ENCODE measurements at regions not wholly inside any gene's neighbourhood (a gene's known extent, or its start where the extent isn't known, plus 50 kb on each side); places are given as distances from the start of the nearest gene placed in this dataset.

GRCh38 chr6:139611327-139612134, 237.1 kb upstream of the CITED2 start:
- H3K9me2 ChIP-seq (replicated peaks; ENCODE audit: insufficient read depth, low read length) = no peaks in the 10 kb centered on the region
- no peak overlapping the region for H3K4me3 ChIP-seq (ENCODE audit: low read length)
- H2AFZ ChIP-seq (ENCODE audit: low read length) = no peak overlapping the region
- peaks cover 7% of the 10 kb centered on the region; the same call in 1 of the 2 replicates for H3K4me1 ChIP-seq (ENCODE audit: low read length)
- TF ChIP-seq EZH2phosphoT487 (IDR thresholded peaks at IDR 0.05; ENCODE audit: low read length) = no peak
- TF ChIP-seq EZH2 (optimal IDR thresholded peaks at IDR 0.05; ENCODE audit: low read depth, low read length) = no peak
- no peaks in the 10 kb centered on the region for H3K9me3 ChIP-seq (replicated peaks; ENCODE audit: insufficient read depth, low read length)
- DNase-seq = no peak
- H3K27me3 ChIP-seq (replicated peaks; ENCODE audit: insufficient read depth, low read length) = no peaks in the 10 kb centered on the region
- no peak overlapping the region for H3K4me2 ChIP-seq (ENCODE audit: low read depth, low read length)
- H3K27ac ChIP-seq (ENCODE audit: low read length) = no peak overlapping the region
- H3K36me3 ChIP-seq (replicated peaks; ENCODE audit: insufficient read depth, low read length) = no peaks in the 10 kb centered on the region
- H4K20me1 ChIP-seq (ENCODE audit: insufficient read depth, low read length) = no peaks in the 10 kb centered on the region
- no peak overlapping the region for H3K9ac ChIP-seq (ENCODE audit: low read length)
- H3F3A ChIP-seq (ENCODE audit: insufficient read depth, low read length) = no peaks in the 10 kb centered on the region
- H3K79me2 ChIP-seq (ENCODE audit: low read length) = no peaks in the 10 kb centered on the region

- no peak for DNase-seq
- no peak overlapping the region for H3K4me3 ChIP-seq (ENCODE audit: low read length)
Observed at GRCh38 chr6:139608466-139609261, 234.2 kb upstream of the CITED2 start.

GRCh38 chr6:139605350-139605749, 230.9 kb upstream of the CITED2 start:
- no peak for TF ChIP-seq CTCF (IDR thresholded peaks at IDR 0.05; ENCODE audit: low read length)
- H3K4me2 ChIP-seq (ENCODE audit: low read depth, low read length) = no peak overlapping the region
- no peaks in the 10 kb centered on the region for H3K27me3 ChIP-seq (replicated peaks; ENCODE audit: insufficient read depth, low read length)
- H3K9ac ChIP-seq (ENCODE audit: low read length) = no peak overlapping the region
- no peaks in the 10 kb centered on the region for H3K79me2 ChIP-seq (ENCODE audit: low read length)
- H3K4me3 ChIP-seq (ENCODE audit: low read length) = no peak overlapping the region
- H4K20me1 ChIP-seq (ENCODE audit: insufficient read depth, low read length) = no peaks in the 10 kb centered on the region
- peaks cover 4% of the 10 kb centered on the region; the same call in 1 of the 2 replicates for H3K4me1 ChIP-seq (ENCODE audit: low read length)
- H3K27ac ChIP-seq (ENCODE audit: low read length) = no peak overlapping the region
- DNase-seq = no peak
- H3K9me3 ChIP-seq (replicated peaks; ENCODE audit: insufficient read depth, low read length) = no peaks in the 10 kb centered on the region
- no peaks in the 10 kb centered on the region for H3K9me2 ChIP-seq (replicated peaks; ENCODE audit: insufficient read depth, low read length)
- H2AFZ ChIP-seq (ENCODE audit: low read length) = no peak overlapping the region
- no peaks in the 10 kb centered on the region for H3K36me3 ChIP-seq (replicated peaks; ENCODE audit: insufficient read depth, low read length)
- no peaks in the 10 kb centered on the region for H3F3A ChIP-seq (ENCODE audit: insufficient read depth, low read length)

More at GRCh38 chr6:139608466-139609261, 234.2 kb upstream of the CITED2 start:
- Histone ChIP-seq H3K9me3 (replicated peaks; ENCODE audit: insufficient read depth, low read length) (no peaks in the 10 kb centered on the region), H3F3A (ENCODE audit: insufficient read depth, low read length) (no peaks in the 10 kb centered on the region), H4K20me1 (ENCODE audit: insufficient read depth, low read length) (no peaks in the 10 kb centered on the region), H3K4me2 (ENCODE audit: low read depth, low read length) (no peak overlapping the region), H3K27me3 (replicated peaks; ENCODE audit: insufficient read depth, low read length) (no peaks in the 10 kb centered on the region), H2AFZ (ENCODE audit: low read length) (no peak overlapping the region), H3K9ac (ENCODE audit: low read length) (no peak overlapping the region), H3K27ac (ENCODE audit: low read length) (no peak overlapping the region), H3K36me3 (replicated peaks; ENCODE audit: insufficient read depth, low read length) (no peaks in the 10 kb centered on the region), H3K4me1 (ENCODE audit: low read length) (peaks cover 7% of the 10 kb centered on the region; the same call in 1 of the 2 replicates), H3K9me2 (replicated peaks; ENCODE audit: insufficient read depth, low read length) (no peaks in the 10 kb centered on the region), H3K79me2 (ENCODE audit: low read length) (no peaks in the 10 kb centered on the region)
- no peak for TF ChIP-seq EZH2phosphoT487 (IDR thresholded peaks at IDR 0.05; ENCODE audit: low read length)
- no peak for TF ChIP-seq EZH2 (optimal IDR thresholded peaks at IDR 0.05; ENCODE audit: low read depth, low read length)
- TF ChIP-seq CTCF (IDR thresholded peaks at IDR 0.05; ENCODE audit: low read length) = no peak
